Caco-2 (cell line): ENCODE measurements at regions not wholly inside any gene's neighbourhood (a gene's known extent, or its start where the extent isn't known, plus 50 kb on each side); places are given as distances from the start of the nearest gene placed in this dataset.
"Not testable (repeated sequence)": the region's sequence is repeated elsewhere in the genome, so short reads cannot be mapped to it uniquely, and the experiment has no call there.

ENCODE experiments used
- BruUV-seq: library from RNA; stranded (reverse); fragments of 400-500 nt; replicated peaks from 2 replicates; lab custom pipeline; 2021; lab: Mats Ljungman, UMichigan
- CTCF ChIA-PET: fragments of 300-600 bp; sonication (Branson Sonifier 250); formaldehyde crosslinking; loops from one replicate; lab custom pipeline; 2022; ENCODE audit warnings: antibody characterized with exemption; lab: Charles Lee
- POLR2A ChIA-PET: fragments of 300-600 bp; sonication (Branson Sonifier 250); formaldehyde crosslinking; loops from one replicate; lab custom pipeline; 2022; ENCODE audit warnings: antibody characterized with exemption; lab: Charles Lee
- DNase-seq, 2 experiments: peaks; one replicate each; pipeline versions ENCODE4 v3.0.0 to v3.0.0-alpha.2; 2020 to 2022
- H3K27me3 ChIP-seq: replicated peaks from 2 replicates; pipeline ENCODE4 v1.6.0; 2011; ENCODE audit warnings: low read length; ENCODE audit not compliant: control insufficient read depth, insufficient read depth
- H3K36me3 ChIP-seq: 2 replicates; pipeline ENCODE4 v1.5.1; 2011; ENCODE audit warnings: low read length; ENCODE audit not compliant: control insufficient read depth, insufficient read depth
- H3K4me1 ChIP-seq: fragments of 250-450 bp; sonication (Bioruptor Pico); 2 replicates; pipeline ENCODE4 v1.5.1; 2020; ENCODE audit warnings: mild to moderate bottlenecking
- H3K4me3 ChIP-seq: 2 replicates; pipeline ENCODE4 v1.5.1; 2011; ENCODE audit warnings: low read depth, mild to moderate bottlenecking, control low read depth, low read length
- H3K9me3 ChIP-seq: fragments of 250-450 bp; sonication (Bioruptor Pico); 2 replicates; pipeline ENCODE4 v1.5.1; 2020; ENCODE audit warnings: mild to moderate bottlenecking, moderate library complexity
- H3K27ac Mint-ChIP-seq: one replicate; pipeline ENCODE4 v1.8.0; 2022; ENCODE audit warnings: mixed read lengths; ENCODE audit not compliant: unreplicated experiment
- H3K27me3 Mint-ChIP-seq: one replicate; pipeline ENCODE4 v1.8.0; 2022; ENCODE audit warnings: mixed read lengths; ENCODE audit not compliant: insufficient read depth, unreplicated experiment
- H3K36me3 Mint-ChIP-seq: one replicate; pipeline ENCODE4 v1.8.0; 2022; ENCODE audit warnings: mild to moderate bottlenecking, mixed read lengths; ENCODE audit not compliant: insufficient read depth, unreplicated experiment
- H3K4me1 Mint-ChIP-seq: one replicate; pipeline ENCODE4 v1.8.0; 2022; ENCODE audit warnings: low read depth, mixed read lengths; ENCODE audit not compliant: unreplicated experiment
- H3K4me3 Mint-ChIP-seq: one replicate; pipeline ENCODE4 v1.8.0; 2022; ENCODE audit warnings: mild to moderate bottlenecking, moderate library complexity, mixed read lengths; ENCODE audit not compliant: unreplicated experiment
- H3K9me3 Mint-ChIP-seq: one replicate; pipeline ENCODE4 v1.8.0; 2022; ENCODE audit warnings: mixed read lengths; ENCODE audit not compliant: unreplicated experiment
- intact Hi-C: fragments of 100-400 bp; cut with micrococcal nuclease; formaldehyde crosslinking; loops from one replicate; pipeline ENCODE4 v1.10.0; 2022; ENCODE audit not compliant: unreplicated experiment
- TF ChIP-seq, protein P1 (sequence below), 2 experiments: fragments of 200-600 bp in 1 of 2; IDR thresholded peaks; 1 replicate in 1 of 2; 2 replicates in 1 of 2; pipeline versions ENCODE4 v1.5.1 to v1.8.0; 2011 to 2022; ENCODE audit warnings: antibody characterized with exemption in 1 of 2, control low read depth in 1 of 2, inconsistent platforms in 1 of 2, low read depth in 1 of 2, low read length in 1 of 2, mild to moderate bottlenecking in 1 of 2, moderate library complexity in 1 of 2; ENCODE audit not compliant: insufficient read depth in 1 of 2, severe bottlenecking in 1 of 2, unreplicated experiment in 1 of 2

DNA sequence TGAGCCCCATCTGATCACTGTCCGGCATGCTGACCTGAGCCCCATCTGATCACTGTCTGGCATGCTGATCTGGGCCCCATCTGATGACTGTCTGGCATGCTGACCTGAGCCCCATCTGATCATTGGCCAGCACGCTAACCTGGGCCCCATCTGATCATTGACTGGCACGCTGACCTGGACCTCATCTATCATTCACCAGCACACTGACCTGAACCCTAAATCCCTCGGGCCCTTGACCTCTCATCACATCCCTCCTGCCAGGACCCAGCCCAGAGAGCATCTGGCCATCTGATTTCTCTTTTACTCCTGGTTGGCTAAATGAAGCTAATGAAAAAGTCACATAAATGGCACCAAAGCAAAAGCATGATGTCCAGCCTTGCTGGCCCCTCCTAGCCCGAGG is 207.1 kb downstream of the NDUFA10 start:
- POLR2A ChIA-PET: no interaction called here
- no peaks in the 10 kb centered on the region for H3K27me3 ChIP-seq
- peaks cover 6% of the 10 kb centered on the region for H3K27me3 Mint-ChIP-seq

DNA sequence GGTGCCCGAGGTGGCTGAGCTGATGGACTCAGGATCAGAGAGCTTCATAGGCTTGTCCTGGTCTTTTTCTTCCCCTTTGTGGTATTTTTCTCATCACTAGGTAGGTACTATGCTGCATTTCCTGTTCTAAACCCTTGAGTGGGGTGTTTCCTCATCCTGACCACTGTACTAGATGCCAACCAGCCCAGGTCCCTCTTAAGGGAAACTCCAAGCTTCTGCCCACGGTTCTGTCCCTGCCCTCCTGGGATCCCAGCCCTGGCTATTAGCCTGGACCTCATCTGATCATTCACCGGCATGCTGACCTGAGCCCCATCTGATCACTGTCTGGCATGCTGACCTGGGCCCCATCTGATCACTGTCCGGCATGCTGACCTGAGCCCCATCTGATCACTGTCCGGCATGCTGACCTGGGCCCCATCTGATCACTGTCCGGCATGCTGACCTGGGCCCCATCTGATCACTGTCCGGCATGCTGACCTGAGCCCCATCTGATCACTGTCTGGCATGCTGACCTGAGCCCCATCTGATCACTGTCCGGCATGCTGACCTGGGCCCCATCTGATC is 207.6 kb downstream of the NDUFA10 start:
- H3K4me1 ChIP-seq, DNase-seq, BruUV-seq, POLR2A ChIA-PET, H3K27me3 Mint-ChIP-seq, H3K36me3 ChIP-seq, H3K9me3 ChIP-seq, H3K4me3 Mint-ChIP-seq, H3K36me3 Mint-ChIP-seq, H3K27ac Mint-ChIP-seq, H3K27me3 ChIP-seq, CTCF ChIA-PET, intact Hi-C loops, H3K9me3 Mint-ChIP-seq, H3K4me3 ChIP-seq, H3K4me1 Mint-ChIP-seq: not testable (repeated sequence)

More for the DNA sequence above, 207.1 kb downstream of the NDUFA10 start:
- DNase-seq: no peak
- no peaks in the 10 kb centered on the region for H3K9me3 ChIP-seq
- intact Hi-C loops: no loop called here
- H3K36me3 Mint-ChIP-seq: no peaks in the 10 kb centered on the region
- no peak overlapping the region for H3K27ac Mint-ChIP-seq
- H3K4me3 Mint-ChIP-seq: no peak overlapping the region
- no peak overlapping the region for H3K4me3 ChIP-seq
- no peaks in the 10 kb centered on the region for H3K4me1 ChIP-seq
- H3K36me3 ChIP-seq: no peaks in the 10 kb centered on the region
- CTCF ChIA-PET: no interaction called here
- TF ChIP-seq, protein P1, sequence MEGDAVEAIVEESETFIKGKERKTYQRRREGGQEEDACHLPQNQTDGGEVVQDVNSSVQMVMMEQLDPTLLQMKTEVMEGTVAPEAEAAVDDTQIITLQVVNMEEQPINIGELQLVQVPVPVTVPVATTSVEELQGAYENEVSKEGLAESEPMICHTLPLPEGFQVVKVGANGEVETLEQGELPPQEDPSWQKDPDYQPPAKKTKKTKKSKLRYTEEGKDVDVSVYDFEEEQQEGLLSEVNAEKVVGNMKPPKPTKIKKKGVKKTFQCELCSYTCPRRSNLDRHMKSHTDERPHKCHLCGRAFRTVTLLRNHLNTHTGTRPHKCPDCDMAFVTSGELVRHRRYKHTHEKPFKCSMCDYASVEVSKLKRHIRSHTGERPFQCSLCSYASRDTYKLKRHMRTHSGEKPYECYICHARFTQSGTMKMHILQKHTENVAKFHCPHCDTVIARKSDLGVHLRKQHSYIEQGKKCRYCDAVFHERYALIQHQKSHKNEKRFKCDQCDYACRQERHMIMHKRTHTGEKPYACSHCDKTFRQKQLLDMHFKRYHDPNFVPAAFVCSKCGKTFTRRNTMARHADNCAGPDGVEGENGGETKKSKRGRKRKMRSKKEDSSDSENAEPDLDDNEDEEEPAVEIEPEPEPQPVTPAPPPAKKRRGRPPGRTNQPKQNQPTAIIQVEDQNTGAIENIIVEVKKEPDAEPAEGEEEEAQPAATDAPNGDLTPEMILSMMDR (IDR thresholded peaks at IDR 0.05; ENCODE audit: insufficient read depth in 1 of 2, low read depth in 1 of 2, low read length in 1 of 2, severe bottlenecking in 1 of 2, unreplicated experiment in 1 of 2): no peak
- H3K4me1 Mint-ChIP-seq: no peaks in the 10 kb centered on the region
- no peaks in the 10 kb centered on the region for H3K9me3 Mint-ChIP-seq
- no TSS peak for BruUV-seq

DNA sequence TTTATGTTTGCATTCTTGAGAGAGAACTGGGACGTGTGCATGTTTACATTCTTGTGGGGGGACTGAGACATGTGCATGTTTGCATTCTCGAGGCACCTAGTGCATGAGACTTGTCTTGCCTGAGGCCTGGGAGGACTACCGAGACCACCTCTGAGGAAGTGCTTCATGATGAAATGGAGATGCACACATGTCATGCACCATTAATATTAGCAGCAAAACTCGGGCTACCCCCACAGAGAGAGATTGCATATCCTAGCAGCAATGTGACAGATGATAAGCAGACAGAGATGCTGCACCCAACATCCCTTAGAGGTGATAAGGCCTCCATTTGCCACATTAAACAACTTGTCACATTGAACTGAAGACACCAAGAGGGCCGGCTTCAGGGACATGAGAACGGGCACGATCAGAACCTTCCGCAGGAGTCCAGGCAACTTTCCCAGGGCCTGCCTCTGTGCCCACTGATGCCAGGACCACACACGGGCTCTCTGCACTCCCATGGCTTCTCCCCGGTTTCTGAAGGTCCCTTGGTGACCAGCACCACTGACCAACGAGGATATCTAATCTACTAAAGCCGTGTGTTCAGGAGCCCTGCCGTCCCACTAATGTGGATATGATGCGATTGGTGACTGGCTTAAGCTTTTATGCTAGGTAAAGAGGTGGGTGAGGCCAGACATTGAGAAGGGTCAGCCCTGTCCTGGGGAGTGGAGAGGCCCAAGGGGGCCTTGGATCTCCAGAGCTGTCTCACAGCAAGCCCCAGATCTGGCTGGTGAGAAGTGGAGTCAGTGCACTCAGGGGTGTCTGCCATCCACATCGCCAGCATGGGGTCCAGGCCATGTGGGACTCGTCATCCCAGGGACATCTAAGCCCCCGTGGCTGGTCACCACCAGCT is 208.3 kb downstream of the NDUFA10 start:
- TF ChIP-seq, protein P1 (IDR thresholded peaks at IDR 0.05; ENCODE audit: insufficient read depth in 1 of 2, low read depth in 1 of 2, low read length in 1 of 2, severe bottlenecking in 1 of 2, unreplicated experiment in 1 of 2): no peak
- H3K4me3 ChIP-seq: no peak overlapping the region
- BruUV-seq: no TSS peak
- Mint-ChIP-seq H3K27me3 (peaks cover 3% of the 10 kb centered on the region), H3K27ac (no peak overlapping the region), H3K36me3 (no peaks in the 10 kb centered on the region), H3K4me3 (no peak overlapping the region), H3K9me3 (no peaks in the 10 kb centered on the region), H3K4me1 (no peaks in the 10 kb centered on the region)
- no peaks in the 10 kb centered on the region for H3K4me1 ChIP-seq
- H3K36me3 ChIP-seq: no peaks in the 10 kb centered on the region
- H3K9me3 ChIP-seq: no peaks in the 10 kb centered on the region
- ChIA-PET CTCF (no interaction called here), POLR2A (no interaction called here)
- intact Hi-C loops: no loop called here
- DNase-seq: no peak
- no peaks in the 10 kb centered on the region for H3K27me3 ChIP-seq
